Endothelial cell of umbilical vein (primary cell): ENCODE measurements at regions not wholly inside any gene's neighbourhood (a gene's known extent, or its start where the extent isn't known, plus 50 kb on each side); places are given as distances from the start of the nearest gene placed in this dataset.

ENCODE experiments used
- BruUV-seq: library from RNA; stranded (reverse); fragments of 400-500 nt; replicated peaks from 2 replicates; lab custom pipeline; 2021; lab: Mats Ljungman, UMichigan
- CTCF ChIA-PET: fragments of 300-600, 350-600 bp; sonication (Branson Sonifier 250); formaldehyde crosslinking; loops from one replicate; lab custom pipeline; 2021; ENCODE audit warnings: antibody characterized with exemption, inconsistent platforms; lab: Charles Lee
- POLR2A ChIA-PET: fragments of 300-600, 350-600 bp; sonication (Branson Sonifier 250); formaldehyde crosslinking; loops from one replicate; lab custom pipeline; 2021; ENCODE audit warnings: antibody characterized with exemption, inconsistent platforms; lab: Charles Lee
- DNase-seq: peaks from one replicate; pipeline ENCODE4 v3.0.0-alpha.2; 2011; ENCODE audit warnings: low read depth, low spot score
- FAIRE-seq: peaks from 2 replicates; lab custom pipeline; 2011; peaks lifted over from hg19 to GRCh38; lab: Jason Lieb, UNC
- H2AFZ ChIP-seq: 2 replicates; pipeline ENCODE4 v1.6.0; 2012; ENCODE audit warnings: low read depth, low read length, control low read depth, inconsistent platforms
- H3K27ac ChIP-seq: 2 replicates; pipeline ENCODE4 v1.5.1; 2011; ENCODE audit warnings: low read depth, mild to moderate bottlenecking, control low read depth, low read length, moderate library complexity; ENCODE audit not compliant: insufficient read depth
- H3K27me3 ChIP-seq, 2 experiments: 2 replicates each; pipeline versions ENCODE4 v1.6.0 to v1.6.1; 2011; ENCODE audit warnings: low read length in 2 of 2, mixed read lengths in 1 of 2; ENCODE audit not compliant: control insufficient read depth in 2 of 2, insufficient read depth in 2 of 2
- H3K36me3 ChIP-seq, 2 experiments: 2 replicates in 1 of 2; 3 replicates in 1 of 2; pipeline ENCODE4 v1.5.1; 2011; ENCODE audit warnings: low read length in 2 of 2, mild to moderate bottlenecking in 1 of 2, moderate library complexity in 1 of 2; ENCODE audit not compliant: control insufficient read depth in 2 of 2, insufficient read depth in 2 of 2; ENCODE audit errors: extremely low read depth in 1 of 2
- H3K4me1 ChIP-seq: 3 replicates; pipeline ENCODE4 v1.5.1; 2011; ENCODE audit warnings: mild to moderate bottlenecking, low read length; ENCODE audit not compliant: control insufficient read depth, insufficient read depth; ENCODE audit errors: extremely low read depth
- H3K4me2 ChIP-seq: 2 replicates; pipeline ENCODE4 v1.6.1; 2011; ENCODE audit warnings: low read length, control low read depth, mixed read lengths; ENCODE audit not compliant: insufficient read depth
- H3K4me3 ChIP-seq, 3 experiments: fragments of 200-600 bp in 1 of 3; sonication (generic), shearing (Covaris generic) in 1 of 3; replicated peaks in 1 of 3; 2 replicates each; pipeline ENCODE4 v1.5.1; 2011 to 2016; ENCODE audit warnings: control low read depth in 3 of 3, low read length in 3 of 3, mild to moderate bottlenecking in 2 of 3, inconsistent platforms in 1 of 3, low read depth in 1 of 3, moderate library complexity in 1 of 3; ENCODE audit not compliant: insufficient read depth in 1 of 3
- H3K79me2 ChIP-seq: 2 replicates; pipeline ENCODE4 v1.6.0; 2012; ENCODE audit warnings: low read length, inconsistent platforms; ENCODE audit not compliant: control insufficient read depth, insufficient read depth
- H3K9ac ChIP-seq: replicated peaks from 2 replicates; pipeline ENCODE3; 2011; ENCODE audit warnings: low read length, control low read depth; ENCODE audit not compliant: insufficient read depth; ENCODE audit errors: extremely low read depth
- H3K9me1 ChIP-seq: replicated peaks from 3 replicates; pipeline ENCODE4 v1.6.0; 2011; ENCODE audit warnings: mild to moderate bottlenecking, low read length; ENCODE audit not compliant: control insufficient read depth, insufficient read depth; ENCODE audit errors: extremely low read depth
- H3K9me3 ChIP-seq: replicated peaks from 2 replicates; pipeline ENCODE4 v1.5.1; 2012; ENCODE audit warnings: low read length, inconsistent platforms; ENCODE audit not compliant: control insufficient read depth, insufficient read depth
- H4K20me1 ChIP-seq: replicated peaks from 2 replicates; pipeline ENCODE3; 2011; ENCODE audit warnings: mild to moderate bottlenecking, low read length; ENCODE audit not compliant: control insufficient read depth, insufficient read depth; ENCODE audit errors: extremely low read depth
- EZH2 ChIP-seq: IDR thresholded peaks from 2 replicates; pipeline ENCODE4 v1.6.1; 2012; ENCODE audit warnings: borderline replicate concordance, low read depth, mild to moderate bottlenecking, moderate library complexity, low read length, inconsistent platforms; ENCODE audit not compliant: severe bottlenecking
- FOS ChIP-seq: IDR thresholded peaks from 2 replicates; pipeline ENCODE4 v1.6.1; 2011; ENCODE audit warnings: mild to moderate bottlenecking, low read length, moderate library complexity, borderline replicate concordance; ENCODE audit not compliant: insufficient read depth
- GATA2 ChIP-seq: IDR thresholded peaks from 2 replicates; pipeline ENCODE4 v1.7.0; 2011; ENCODE audit warnings: low read depth, mild to moderate bottlenecking, moderate library complexity, mixed read lengths, low read length; ENCODE audit not compliant: insufficient read length, insufficient read depth
- JUN ChIP-seq: IDR thresholded peaks from 2 replicates; pipeline ENCODE4 v1.6.1; 2011; ENCODE audit warnings: borderline replicate concordance, low read depth; ENCODE audit not compliant: insufficient read length, insufficient read depth
- POLR2A ChIP-seq: IDR thresholded peaks from 2 replicates; pipeline ENCODE4 v1.6.1; 2012; ENCODE audit warnings: low read depth, mild to moderate bottlenecking, control low read depth, low read length
- POLR2AphosphoS5 ChIP-seq: IDR thresholded peaks from 2 replicates; pipeline ENCODE4 v1.6.1; 2012; ENCODE audit warnings: low read depth, mild to moderate bottlenecking, control low read depth, low read length, moderate library complexity; ENCODE audit not compliant: insufficient read depth
- dilution Hi-C: fragments of 300-500 bp; cut with MboI; formaldehyde crosslinking; loops from one replicate; pipeline ENCODE4 v1.15.0; 2019; ENCODE audit warnings: low sequenced_read_pairs; ENCODE audit not compliant: extremely low pct_ligation_motif_present
- intact Hi-C: fragments of 100-400 bp; cut with micrococcal nuclease; formaldehyde crosslinking; loops from one replicate; pipeline ENCODE4 v1.10.0; 2022
- TF ChIP-seq, protein P1 (sequence below): IDR thresholded peaks from 2 replicates; pipeline ENCODE4 v1.6.1; 2011; ENCODE audit not compliant: insufficient read depth, insufficient read length
- TF ChIP-seq, protein P2 (sequence below), 2 donors: IDR thresholded peaks; 1 replicate in 1 of 2; 2 replicates in 1 of 2; pipeline ENCODE4 v1.5.1; 2011; ENCODE audit warnings: low read length in 2 of 2, mild to moderate bottlenecking in 2 of 2, moderate library complexity in 2 of 2, control low read depth in 1 of 2, inconsistent platforms in 1 of 2, low read depth in 1 of 2; ENCODE audit not compliant: insufficient read depth in 1 of 2; ENCODE audit errors: extremely low read depth in 1 of 2

DNA sequence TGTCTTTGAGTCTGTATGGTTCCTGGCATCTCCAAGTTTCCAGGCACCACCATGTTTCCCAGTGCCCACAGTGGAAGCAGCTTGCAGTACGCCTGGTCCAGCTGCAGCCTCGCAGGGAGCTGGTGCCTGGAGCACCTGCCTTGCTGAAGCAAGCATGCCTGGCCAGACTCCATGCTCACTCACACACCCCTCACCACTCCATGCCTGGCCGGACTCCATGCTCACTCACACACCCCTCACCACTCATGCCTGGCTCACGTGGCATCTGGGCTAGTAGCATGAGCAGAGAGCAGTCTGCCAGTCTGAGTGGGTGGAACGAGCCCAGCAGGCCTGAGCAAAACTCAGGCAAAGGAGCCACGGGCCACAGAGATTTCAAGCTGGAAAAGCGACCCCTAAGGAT is 214.3 kb downstream of the TFAP2C start:
- BruUV-seq = no TSS peak
- Histone ChIP-seq H3K9ac (no peak overlapping the region), H3K9me1 (no peaks in the 10 kb centered on the region), H3K4me3 (no peak overlapping the region), H2AFZ (no peak overlapping the region), H3K27me3 (no peaks in the 10 kb centered on the region), H3K4me1 (no peaks in the 10 kb centered on the region), H3K9me3 (no peaks in the 10 kb centered on the region), H3K4me2 (no peak overlapping the region), H3K27ac (no peak overlapping the region), H4K20me1 (no peaks in the 10 kb centered on the region), H3K79me2 (no peaks in the 10 kb centered on the region), H3K36me3 (no peaks in the 10 kb centered on the region)
- POLR2A ChIA-PET = no interaction called here
- FAIRE-seq (no peak), DNase-seq (no peak)
- intact Hi-C loops (no loop called here), dilution Hi-C loops (no loop called here)
- CTCF ChIA-PET = no interaction called here
- TF ChIP-seq EZH2 = no peak
- TF ChIP-seq JUN = no peak
- TF ChIP-seq GATA2 = no peak
- TF ChIP-seq FOS = no peak
- TF ChIP-seq, protein P1, sequence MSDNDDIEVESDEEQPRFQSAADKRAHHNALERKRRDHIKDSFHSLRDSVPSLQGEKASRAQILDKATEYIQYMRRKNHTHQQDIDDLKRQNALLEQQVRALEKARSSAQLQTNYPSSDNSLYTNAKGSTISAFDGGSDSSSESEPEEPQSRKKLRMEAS = no peak
- no peak for TF ChIP-seq POLR2A

DNA sequence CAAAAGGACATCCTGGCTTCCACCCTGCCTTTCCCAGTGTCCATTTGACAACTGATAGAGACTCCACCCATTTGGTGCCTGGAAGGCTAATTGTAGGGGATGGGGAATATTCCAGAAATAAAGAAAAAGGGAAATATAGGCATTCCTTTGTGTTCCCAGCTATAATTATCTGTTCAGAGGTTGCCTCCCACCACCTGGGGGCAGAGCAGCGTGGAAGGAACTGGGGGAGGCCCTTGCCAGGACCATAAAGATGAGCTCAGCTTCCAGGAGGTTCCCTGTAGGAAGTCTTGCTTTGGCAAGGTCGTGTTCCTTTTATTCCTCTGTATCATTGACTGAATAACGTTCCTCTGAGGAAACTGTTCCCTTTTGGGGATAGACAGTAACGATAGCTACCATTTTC is 214.7 kb downstream of the TFAP2C start:
- H2AFZ ChIP-seq = no peak overlapping the region
- TF ChIP-seq, protein P2, sequence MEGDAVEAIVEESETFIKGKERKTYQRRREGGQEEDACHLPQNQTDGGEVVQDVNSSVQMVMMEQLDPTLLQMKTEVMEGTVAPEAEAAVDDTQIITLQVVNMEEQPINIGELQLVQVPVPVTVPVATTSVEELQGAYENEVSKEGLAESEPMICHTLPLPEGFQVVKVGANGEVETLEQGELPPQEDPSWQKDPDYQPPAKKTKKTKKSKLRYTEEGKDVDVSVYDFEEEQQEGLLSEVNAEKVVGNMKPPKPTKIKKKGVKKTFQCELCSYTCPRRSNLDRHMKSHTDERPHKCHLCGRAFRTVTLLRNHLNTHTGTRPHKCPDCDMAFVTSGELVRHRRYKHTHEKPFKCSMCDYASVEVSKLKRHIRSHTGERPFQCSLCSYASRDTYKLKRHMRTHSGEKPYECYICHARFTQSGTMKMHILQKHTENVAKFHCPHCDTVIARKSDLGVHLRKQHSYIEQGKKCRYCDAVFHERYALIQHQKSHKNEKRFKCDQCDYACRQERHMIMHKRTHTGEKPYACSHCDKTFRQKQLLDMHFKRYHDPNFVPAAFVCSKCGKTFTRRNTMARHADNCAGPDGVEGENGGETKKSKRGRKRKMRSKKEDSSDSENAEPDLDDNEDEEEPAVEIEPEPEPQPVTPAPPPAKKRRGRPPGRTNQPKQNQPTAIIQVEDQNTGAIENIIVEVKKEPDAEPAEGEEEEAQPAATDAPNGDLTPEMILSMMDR (IDR thresholded peaks at IDR 0.05; ENCODE audit: extremely low read depth in 1 of 2, insufficient read depth in 1 of 2, low read depth in 1 of 2, low read length in 2 of 2) = no peak
- TF ChIP-seq EZH2 (no peak), POLR2AphosphoS5 (no peak)
- no peaks in the 10 kb centered on the region for H3K4me1 ChIP-seq
- DNase-seq (no peak), FAIRE-seq (no peak)
- H3K9ac ChIP-seq = no peak overlapping the region
- no peak overlapping the region for H3K4me2 ChIP-seq
- H3K79me2 ChIP-seq = no peaks in the 10 kb centered on the region
- dilution Hi-C loops (no loop called here), intact Hi-C loops (no loop called here)
- no peaks in the 10 kb centered on the region for H3K9me1 ChIP-seq
- H3K27me3 ChIP-seq = no peaks in the 10 kb centered on the region
- POLR2A ChIA-PET = no interaction called here
- H3K9me3 ChIP-seq = no peaks in the 10 kb centered on the region
- CTCF ChIA-PET = no interaction called here
- BruUV-seq = no TSS peak
- no peaks in the 10 kb centered on the region for H4K20me1 ChIP-seq
- H3K27ac ChIP-seq = no peak overlapping the region
- no peak overlapping the region for H3K4me3 ChIP-seq
- H3K36me3 ChIP-seq = no peaks in the 10 kb centered on the region
